IMR-90 (cell line): ENCODE measurements at regions not wholly inside any gene's neighbourhood (a gene's known extent, or its start where the extent isn't known, plus 50 kb on each side); places are given as distances from the start of the nearest gene placed in this dataset.

Experiments used
- ATAC-seq: fragments of 200-7000 bp; cut with Tn5 transposase; 2 replicates; pipeline ENCODE4 v1.9.1; 2020; ENCODE audit warnings: low read depth, mild to moderate bottlenecking, moderate library complexity
- BruUV-seq: library from RNA; stranded (reverse); fragments of 400-500 nt; replicated peaks from 2 replicates; lab custom pipeline; 2021; lab: Mats Ljungman, UMichigan
- CTCF ChIA-PET: fragments of 300-600 bp; formaldehyde crosslinking; extraction: SDS; loops from one replicate; lab custom pipeline; 2021; ENCODE audit warnings: antibody characterized with exemption; lab: Yijun Ruan, JAX
- POLR2A ChIA-PET: fragments of 300-600 bp; sonication (Branson Sonifier 250); formaldehyde crosslinking; loops from one replicate; lab custom pipeline; 2022; ENCODE audit warnings: antibody characterized with exemption; ENCODE audit not compliant: unreplicated experiment; lab: Charles Lee
- DNase-seq: peaks from one replicate; pipeline ENCODE4 v3.0.0; 2013
- H2AFZ ChIP-seq: replicated peaks from 2 replicates; pipeline ENCODE3; 2013; ENCODE audit warnings: low read length, mild to moderate bottlenecking; ENCODE audit not compliant: poor library complexity
- H2AK5ac ChIP-seq: 2 replicates; pipeline ENCODE4 v1.6.1; 2013; ENCODE audit warnings: low read depth, low read length, inconsistent platforms
- H2AK9ac ChIP-seq: replicated peaks from 2 replicates; pipeline ENCODE3; 2013; ENCODE audit warnings: mild to moderate bottlenecking, low read depth, low read length, moderate library complexity; ENCODE audit not compliant: poor library complexity
- H2BK120ac ChIP-seq: 2 replicates; pipeline ENCODE4 v1.6.1; 2013; ENCODE audit warnings: low read depth, low read length, inconsistent platforms
- H2BK15ac ChIP-seq: 3 replicates; pipeline ENCODE4 v1.6.1; 2013; ENCODE audit warnings: low read depth, low read length, inconsistent platforms
- H2BK20ac ChIP-seq: 2 replicates; pipeline ENCODE4 v1.6.1; 2013; ENCODE audit warnings: low read depth, mild to moderate bottlenecking, inconsistent platforms, low read length, moderate library complexity
- H2BK5ac ChIP-seq: 2 replicates; pipeline ENCODE4 v1.6.1; 2013; ENCODE audit warnings: mild to moderate bottlenecking, low read depth, low read length, inconsistent platforms; ENCODE audit not compliant: poor library complexity, severe bottlenecking
- H3K14ac ChIP-seq: replicated peaks from 2 replicates; pipeline ENCODE4 v1.6.1; 2013; ENCODE audit warnings: low read depth, low read length, inconsistent platforms
- H3K18ac ChIP-seq: 2 replicates; pipeline ENCODE4 v1.6.1; 2013; ENCODE audit warnings: low read depth, low read length, control low read depth
- H3K23ac ChIP-seq: 2 replicates; pipeline ENCODE4 v1.6.1; 2013; ENCODE audit warnings: low read depth, low read length, inconsistent platforms
- H3K27ac ChIP-seq: 2 replicates; pipeline ENCODE4 v1.5.1; 2013; ENCODE audit warnings: mild to moderate bottlenecking, control low read depth, low read length; ENCODE audit not compliant: insufficient read depth
- H3K27me3 ChIP-seq: 2 replicates; pipeline ENCODE4 v1.6.1; 2013; ENCODE audit warnings: low read length; ENCODE audit not compliant: control insufficient read depth, insufficient read depth
- H3K36me3 ChIP-seq: 2 replicates; pipeline ENCODE4 v1.6.1; 2013; ENCODE audit warnings: low read length, mixed read lengths; ENCODE audit not compliant: control insufficient read depth, insufficient read depth
- H3K4ac ChIP-seq: 2 replicates; pipeline ENCODE4 v1.6.1; 2013; ENCODE audit warnings: low read depth, low read length, inconsistent platforms
- H3K4me1 ChIP-seq: 2 replicates; pipeline ENCODE4 v1.6.1; 2013; ENCODE audit warnings: low read length, mixed read lengths; ENCODE audit not compliant: control insufficient read depth, insufficient read depth
- H3K4me2 ChIP-seq: 2 replicates; pipeline ENCODE4 v1.6.1; 2013; ENCODE audit warnings: low read depth, mild to moderate bottlenecking, control low read depth, low read length, moderate library complexity
- H3K4me3 ChIP-seq: 2 replicates; pipeline ENCODE4 v1.5.1; 2013; ENCODE audit warnings: low read depth, mild to moderate bottlenecking, control low read depth, low read length, moderate library complexity; ENCODE audit not compliant: insufficient read depth
- H3K56ac ChIP-seq: 2 replicates; pipeline ENCODE4 v1.6.1; 2013; ENCODE audit warnings: low read length, inconsistent platforms; ENCODE audit not compliant: insufficient read depth; ENCODE audit errors: extremely low read depth
- H3K79me1 ChIP-seq, 2 experiments: 2 replicates each; pipeline ENCODE4 v1.6.1; 2013; ENCODE audit warnings: low read length in 2 of 2, inconsistent platforms in 1 of 2, low read depth in 1 of 2
- H3K9ac ChIP-seq: 2 replicates; pipeline ENCODE4 v1.6.1; 2013; ENCODE audit warnings: low read depth, low read length, control low read depth
- H3K9me1 ChIP-seq: 2 replicates; pipeline ENCODE4 v1.6.1; 2013; ENCODE audit warnings: low read length, inconsistent platforms; ENCODE audit not compliant: insufficient read depth
- H3K9me3 ChIP-seq: 2 replicates; pipeline ENCODE4 v1.6.1; 2013; ENCODE audit warnings: low read length; ENCODE audit not compliant: control insufficient read depth, insufficient read depth
- H4K20me1 ChIP-seq: 2 replicates; pipeline ENCODE4 v1.6.1; 2013; ENCODE audit warnings: low read length, inconsistent platforms; ENCODE audit not compliant: insufficient read depth
- H4K5ac ChIP-seq: 2 replicates; pipeline ENCODE4 v1.6.1; 2013; ENCODE audit warnings: mild to moderate bottlenecking, low read depth, low read length, control low read depth
- H4K8ac ChIP-seq, 2 experiments: 2 replicates each; pipeline ENCODE4 v1.6.1; 2013; ENCODE audit warnings: low read depth in 2 of 2, low read length in 2 of 2, control low read depth in 1 of 2, inconsistent platforms in 1 of 2
- H4K91ac ChIP-seq: 2 replicates; pipeline ENCODE4 v1.6.1; 2013; ENCODE audit warnings: low read depth, low read length, inconsistent platforms; ENCODE audit not compliant: insufficient read depth
- BHLHE40 ChIP-seq: fragments of 150-350 bp; IDR thresholded peaks from 2 replicates; pipeline ENCODE4 v1.6.1; 2016; ENCODE audit warnings: mild to moderate bottlenecking, low read depth, low read length
- CTCF ChIP-seq: conservative IDR thresholded peaks from 2 replicates; pipeline ENCODE4 v1.5.1; 2012; ENCODE audit warnings: mild to moderate bottlenecking, low read depth, low read length, improper control_type of control experiment
- ELK1 ChIP-seq: fragments of 150-350 bp; IDR thresholded peaks from 2 replicates; pipeline ENCODE4 v1.6.1; 2016; ENCODE audit warnings: low read depth, mild to moderate bottlenecking, low read length, moderate library complexity, borderline replicate concordance
- MAFK ChIP-seq: IDR thresholded peaks from 2 replicates; pipeline ENCODE4 v1.6.1; 2012; ENCODE audit warnings: low read depth, low read length, improper control_type of control experiment
- MXI1 ChIP-seq: IDR thresholded peaks from 2 replicates; pipeline ENCODE4 v1.6.1; 2012; ENCODE audit warnings: low read depth, mild to moderate bottlenecking, low read length, moderate library complexity, borderline replicate concordance
- NFE2L2 ChIP-seq: fragments of 150-350 bp; IDR thresholded peaks from 2 replicates; pipeline ENCODE4 v1.6.1; 2016; ENCODE audit warnings: low read depth, mild to moderate bottlenecking, low read length
- RCOR1 ChIP-seq: IDR thresholded peaks from 2 replicates; pipeline ENCODE4 v1.6.1; 2012; ENCODE audit warnings: mild to moderate bottlenecking, low read length, improper control_type of control experiment; ENCODE audit not compliant: insufficient replicate concordance
- dilution Hi-C: fragments of 300-500 bp; cut with HindIII; formaldehyde crosslinking; loops from one replicate; pipeline ENCODE4 v1.14.3; 2018; ENCODE audit warnings: low sequenced_read_pairs; ENCODE audit not compliant: unreplicated experiment
- in situ Hi-C: fragments of 300-500 bp; cut with MboI; formaldehyde crosslinking; loops from 3 replicates; pipeline ENCODE4 v1.14.3; 2019; ENCODE audit warnings: low sequenced_read_pairs, inconsistent platforms, mixed read lengths
- intact Hi-C: fragments of 100-400 bp; cut with micrococcal nuclease; formaldehyde crosslinking; loops from 2 replicates; pipeline ENCODE4 v1.10.0; 2022

GRCh38 chr5:92419261-92419660, 1036.1 kb upstream of the ARRDC3 start:
- peaks cover 2% of the 10 kb centered on the region; the same call in 1 of the 2 replicates for H3K9me3 ChIP-seq
- no peak overlapping the region for H4K5ac ChIP-seq
- intact Hi-C loops = no loop called here
- H3K36me3 ChIP-seq = no peaks in the 10 kb centered on the region
- H3K14ac ChIP-seq = no peak overlapping the region
- H4K91ac ChIP-seq = no peak overlapping the region
- no peaks in the 10 kb centered on the region for H3K79me1 ChIP-seq
- H3K23ac ChIP-seq = no peak overlapping the region
- ChIA-PET CTCF (no interaction called here), POLR2A (no interaction called here)
- dilution Hi-C loops = no loop called here
- in situ Hi-C loops = no loop called here
- no peak overlapping the region for H3K27ac ChIP-seq
- no peak overlapping the region for H3K56ac ChIP-seq
- no peak overlapping the region for H2BK15ac ChIP-seq
- H3K9ac ChIP-seq = no peak overlapping the region
- H2AK5ac ChIP-seq = no peak overlapping the region
- no peak overlapping the region for H3K4me2 ChIP-seq
- TF ChIP-seq CTCF (no peak), NFE2L2 (no peak), MXI1 (no peak), ELK1 (no peak), BHLHE40 (no peak), RCOR1 (no peak), MAFK (no peak)
- H3K18ac ChIP-seq = no peak overlapping the region
- no peaks in the 10 kb centered on the region for H3K27me3 ChIP-seq
- no peak overlapping the region for H2BK20ac ChIP-seq
- H3K9me1 ChIP-seq = no peaks in the 10 kb centered on the region
- H4K8ac ChIP-seq = no peak overlapping the region
- ATAC-seq (no peak), DNase-seq (no peak)
- H3K4me1 ChIP-seq = no peaks in the 10 kb centered on the region
- no peak overlapping the region for H3K4ac ChIP-seq
- H4K20me1 ChIP-seq = no peaks in the 10 kb centered on the region
- no peak overlapping the region for H2BK120ac ChIP-seq
- no peak overlapping the region for H2AFZ ChIP-seq
- H3K4me3 ChIP-seq = no peak overlapping the region
- H2BK5ac ChIP-seq = no peak overlapping the region
- BruUV-seq = no TSS peak
- H2AK9ac ChIP-seq = no peak overlapping the region
